ENCODE measurements at regions not wholly inside any gene's neighbourhood (a gene's known extent, or its start where the extent isn't known, plus 50 kb on each side); places are given as distances from the start of the nearest gene placed in this dataset.

GRCh38 chr11:13907678-13908077 lies 54.8 kb upstream of the SPON1 start:
- Histone ChIP-seq H3K9me3 (no peaks in the 10 kb centered on the region), H3K27ac (no peak overlapping the region), H3K27me3 (no peaks in the 10 kb centered on the region), H3K4me3 (no peak overlapping the region), H3K4me1 (no peaks in the 10 kb centered on the region), H3K36me3 (no peaks in the 10 kb centered on the region)
- intact Hi-C loops (cut with DNase I; ENCODE audit: low total_unique reads): no loop called here
- no peak for TF ChIP-seq POLR2AphosphoS5 (IDR thresholded peaks at IDR 0.05)
- TF ChIP-seq CTCF (IDR thresholded peaks at IDR 0.05): no peak
- TF ChIP-seq POLR2A (IDR thresholded peaks at IDR 0.05): no peak
- no peak for DNase-seq (ENCODE audit: low spot score in 2 of 2)

- no peaks in the 10 kb centered on the region for H3K9me3 ChIP-seq
- H3K27me3 ChIP-seq: no peaks in the 10 kb centered on the region
- intact Hi-C loops (cut with DNase I; ENCODE audit: low total_unique reads): no loop called here
- H3K4me3 ChIP-seq: no peak overlapping the region
- DNase-seq (ENCODE audit: low spot score in 2 of 2): no peak
- no peak overlapping the region for H3K27ac ChIP-seq
- no peaks in the 10 kb centered on the region for H3K4me1 ChIP-seq
- H3K36me3 ChIP-seq: no peaks in the 10 kb centered on the region
- no peak for TF ChIP-seq POLR2A (IDR thresholded peaks at IDR 0.05)
- TF ChIP-seq CTCF (IDR thresholded peaks at IDR 0.05): no peak
- no peak for TF ChIP-seq POLR2AphosphoS5 (IDR thresholded peaks at IDR 0.05)
Measured at GRCh38 chr11:13908535-13908934, 54.0 kb upstream of the SPON1 start.
